ES-I3 (cell line): ENCODE measurements at regions not wholly inside any gene's neighbourhood (a gene's known extent, or its start where the extent isn't known, plus 50 kb on each side); places are given as distances from the start of the nearest gene placed in this dataset.
"Not testable (repeated sequence)": the region's sequence is repeated elsewhere in the genome, so short reads cannot be mapped to it uniquely, and the experiment has no call there.

Experiments
- H3K36me3 ChIP-seq: 2 replicates; pipeline ENCODE4 v1.6.1; 2013; ENCODE audit warnings: mild to moderate bottlenecking, low read length, control low read depth, moderate library complexity; ENCODE audit not compliant: insufficient read depth
- H3K4me1 ChIP-seq: 2 replicates; pipeline ENCODE4 v1.6.1; 2013; ENCODE audit warnings: mild to moderate bottlenecking, control low read depth, low read length; ENCODE audit not compliant: insufficient read depth
- H3K9ac ChIP-seq: 2 replicates; pipeline ENCODE4 v1.6.1; 2013; ENCODE audit warnings: low read depth, mild to moderate bottlenecking, low read length, moderate library complexity
- H3K9me3 ChIP-seq: 2 replicates; pipeline ENCODE4 v1.6.1; 2013; ENCODE audit warnings: mild to moderate bottlenecking, low read length, moderate library complexity; ENCODE audit not compliant: control insufficient read depth, insufficient read depth

DNA sequence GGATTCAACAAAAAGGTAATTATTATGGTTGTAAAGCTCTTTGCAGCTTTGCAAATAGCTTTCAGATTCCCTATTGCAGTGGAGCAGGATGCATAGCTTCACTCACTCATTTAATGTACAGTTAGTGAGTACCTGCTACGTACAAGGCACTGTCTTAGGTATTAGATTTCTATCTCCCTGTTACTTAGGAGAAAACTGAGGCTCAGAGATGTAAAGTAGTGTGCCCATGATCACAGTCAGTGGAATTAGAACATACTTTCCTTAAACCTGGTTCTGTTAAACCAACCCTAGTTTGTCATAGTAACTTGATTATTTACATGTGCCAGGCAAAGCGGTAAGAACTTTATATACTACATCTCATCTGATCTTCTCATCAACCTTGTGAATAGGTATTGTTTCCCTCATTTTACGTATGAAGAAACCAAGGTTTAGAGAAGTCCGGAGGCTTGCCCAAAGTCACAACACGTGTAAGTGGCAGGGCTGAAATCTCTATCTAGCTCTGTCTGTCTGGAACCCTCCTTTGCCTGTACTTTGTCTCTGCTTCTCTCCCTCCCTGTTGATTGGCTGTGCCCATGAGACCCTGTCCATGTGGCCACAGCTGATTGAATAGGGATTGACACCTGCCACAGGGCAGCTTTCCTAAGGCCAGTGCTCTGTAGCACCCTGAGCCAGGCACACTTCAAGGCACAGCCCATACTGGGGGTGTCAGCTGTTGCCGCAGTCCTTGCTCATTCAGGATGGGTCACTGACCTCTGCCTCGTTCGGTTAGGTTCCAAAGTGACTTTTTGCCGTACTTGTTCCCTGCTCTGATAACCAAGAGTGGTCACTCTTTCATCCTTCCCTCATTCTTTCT is 63.8 kb upstream of the PRSS23 start:
- H3K4me1 ChIP-seq = peaks cover 21% of the 10 kb centered on the region
- no peaks in the 10 kb centered on the region for H3K9me3 ChIP-seq
- H3K9ac ChIP-seq = no peak overlapping the region
- H3K36me3 ChIP-seq = no peaks in the 10 kb centered on the region

GRCh38 chr11:86735451-86736290 is 63.3 kb upstream of the ME3 start:
- Histone ChIP-seq H3K9me3 (no peaks in the 10 kb centered on the region), H3K4me1 (peaks cover 13% of the 10 kb centered on the region), H3K9ac (no peak overlapping the region), H3K36me3 (no peaks in the 10 kb centered on the region)

DNA sequence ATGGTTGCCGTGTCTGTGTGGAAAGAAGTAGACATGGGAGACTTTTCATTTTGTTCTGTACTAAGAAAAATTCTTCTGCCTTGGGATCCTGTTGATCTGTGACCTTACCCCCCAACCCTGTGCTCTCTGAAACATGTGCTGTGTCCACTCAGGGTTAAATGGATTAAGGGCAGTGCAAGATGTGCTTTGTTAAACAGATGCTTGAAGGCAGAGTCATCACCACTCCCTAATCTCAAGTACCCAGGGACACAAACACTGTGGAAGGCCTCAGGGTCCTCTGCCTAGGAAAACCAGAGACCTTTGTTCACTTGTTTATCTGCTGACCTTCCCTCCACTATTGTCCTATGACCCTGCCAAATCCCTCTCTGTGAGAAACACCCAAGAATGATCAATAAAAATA is 60.3 kb upstream of the ME3 start:
- not testable (repeated sequence) for H3K36me3 ChIP-seq, H3K9me3 ChIP-seq, H3K4me1 ChIP-seq, H3K9ac ChIP-seq

DNA sequence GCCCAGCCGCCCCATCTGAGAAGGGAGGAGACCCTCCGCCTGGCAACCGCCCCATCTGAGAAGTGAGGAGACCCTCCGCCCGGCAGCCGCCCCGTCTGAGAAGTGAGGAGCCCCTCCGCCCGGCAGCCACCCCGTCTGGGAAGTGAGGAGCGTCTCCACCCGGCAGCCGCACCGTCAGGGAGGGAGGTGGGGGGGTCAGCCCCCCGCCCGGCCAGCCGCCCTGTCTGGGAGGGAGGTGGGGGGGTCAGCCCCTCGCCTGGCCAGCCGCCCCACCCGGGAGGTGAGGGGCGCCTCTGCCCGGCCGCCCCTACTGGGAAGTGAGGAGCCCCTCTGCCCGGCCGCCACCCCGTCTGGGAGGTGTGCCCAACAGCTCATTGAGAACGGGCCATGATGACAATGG is 59.9 kb upstream of the ME3 start:
- not testable (repeated sequence) for H3K36me3 ChIP-seq, H3K9ac ChIP-seq, H3K4me1 ChIP-seq, H3K9me3 ChIP-seq

DNA sequence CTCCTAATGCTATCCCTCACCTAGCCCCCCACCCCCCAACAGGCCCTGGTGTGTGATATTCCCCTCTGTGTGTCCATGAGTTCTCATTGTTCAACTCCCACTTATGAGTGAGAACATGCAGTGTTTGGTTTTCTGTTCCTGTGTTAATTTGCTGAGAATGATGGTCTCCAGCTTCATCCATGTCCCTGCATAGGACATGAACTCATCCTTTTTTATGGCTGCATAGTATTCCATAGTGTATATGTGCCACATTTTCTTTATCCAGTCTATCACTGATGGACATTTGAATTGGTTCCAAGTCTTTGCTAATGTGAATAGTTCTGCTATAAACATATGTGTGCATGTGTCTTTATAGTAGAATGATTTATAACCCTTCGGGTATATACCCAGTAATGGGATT is 57.2 kb upstream of the ME3 start:
- not testable (repeated sequence) for H3K4me1 ChIP-seq, H3K36me3 ChIP-seq, H3K9ac ChIP-seq, H3K9me3 ChIP-seq

GRCh38 chr11:86728562-86728961 is 56.1 kb upstream of the ME3 start:
- H3K9me3 ChIP-seq = peaks cover 6% of the 10 kb centered on the region; the same call in 1 of the 2 replicates
- no peaks in the 10 kb centered on the region for H3K4me1 ChIP-seq
- H3K36me3 ChIP-seq = no peaks in the 10 kb centered on the region
- H3K9ac ChIP-seq = no peak overlapping the region

- Histone ChIP-seq H3K4me1 (no peaks in the 10 kb centered on the region), H3K9ac (no peak overlapping the region), H3K36me3 (no peaks in the 10 kb centered on the region), H3K9me3 (peaks cover 6% of the 10 kb centered on the region; the same call in 1 of the 2 replicates)
These were observed 54.5 kb upstream of the ME3 start for GRCh38 chr11:86726770-86727504.

DNA sequence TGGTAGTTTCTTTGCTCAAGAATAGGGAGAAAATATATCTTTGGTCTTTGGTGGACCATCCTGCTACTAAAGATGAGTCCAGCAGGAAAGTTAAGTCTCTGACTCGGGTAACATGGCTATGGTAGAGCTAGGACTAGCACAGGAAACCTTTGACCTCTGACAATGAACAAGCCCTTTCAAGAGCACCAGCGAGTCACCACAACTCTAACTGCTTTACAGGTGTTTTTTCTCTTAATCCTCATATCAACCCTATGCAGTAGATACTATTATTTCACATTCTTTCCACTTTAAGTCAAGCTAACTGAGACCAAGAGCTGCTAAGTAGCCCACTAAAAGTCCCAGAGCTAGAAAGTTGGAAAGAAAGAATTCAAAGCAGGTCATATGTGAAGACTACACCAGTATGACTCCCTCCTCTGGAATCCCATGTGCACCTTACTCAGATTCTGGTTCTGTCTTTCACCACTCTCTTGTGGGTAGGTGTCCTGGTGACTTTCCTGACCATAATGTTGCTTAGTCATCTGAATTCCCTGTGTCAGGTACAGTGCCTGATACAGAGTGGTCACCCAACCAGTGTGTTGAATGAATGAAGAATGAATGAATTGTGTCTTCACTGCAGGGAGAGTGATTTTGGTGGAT is 53.8 kb upstream of the ME3 start:
- H3K9ac ChIP-seq = no peak overlapping the region
- H3K36me3 ChIP-seq = no peaks in the 10 kb centered on the region
- H3K9me3 ChIP-seq = peaks cover 6% of the 10 kb centered on the region; the same call in 1 of the 2 replicates
- no peaks in the 10 kb centered on the region for H3K4me1 ChIP-seq

- H3K36me3 ChIP-seq = no peaks in the 10 kb centered on the region
These were observed 51.7 kb upstream of the ME3 start for GRCh38 chr11:86724137-86724536.

GRCh38 chr11:86723281-86723680 is 50.9 kb upstream of the ME3 start:
- Histone ChIP-seq H3K36me3 (no peaks in the 10 kb centered on the region), H3K4me1 (peaks cover 8% of the 10 kb centered on the region), H3K9me3 (peaks cover 2% of the 10 kb centered on the region; the same call in 1 of the 2 replicates), H3K9ac (no peak overlapping the region)

More at GRCh38 chr11:86724137-86724536, 51.7 kb upstream of the ME3 start:
- peaks cover 2% of the 10 kb centered on the region; the same call in 1 of the 2 replicates for H3K9me3 ChIP-seq
- H3K4me1 ChIP-seq = peaks cover 8% of the 10 kb centered on the region
- H3K9ac ChIP-seq = no peak overlapping the region

DNA sequence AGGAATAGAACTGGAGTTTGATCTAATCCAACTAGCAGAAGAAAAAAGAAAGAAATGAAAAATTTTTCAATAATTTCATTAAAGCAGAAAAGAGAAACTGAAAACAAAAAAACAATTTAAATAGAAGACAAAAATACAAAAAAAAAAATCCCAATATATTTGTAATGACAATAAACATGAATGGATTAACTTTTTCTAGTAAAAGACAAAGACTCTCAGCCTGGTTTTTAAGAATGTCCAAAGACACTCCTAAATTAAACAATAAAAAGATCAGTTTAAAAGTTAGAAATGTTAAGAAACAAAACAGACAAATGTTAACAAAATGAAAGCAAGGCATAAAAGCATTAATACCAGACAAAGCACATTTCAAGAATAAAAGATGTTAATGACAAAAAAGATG is 50.3 kb upstream of the ME3 start:
- Histone ChIP-seq H3K9ac (no peak overlapping the region), H3K9me3 (peaks cover 2% of the 10 kb centered on the region; the same call in 1 of the 2 replicates), H3K36me3 (no peaks in the 10 kb centered on the region), H3K4me1 (peaks cover 8% of the 10 kb centered on the region)
